Panc1 (cell line): ENCODE measurements at regions not wholly inside any gene's neighbourhood (a gene's known extent, or its start where the extent isn't known, plus 50 kb on each side); places are given as distances from the start of the nearest gene placed in this dataset.

Source experiments
- POLR2AphosphoS5 ChIP-seq: IDR thresholded peaks from 2 replicates; pipeline ENCODE4 v1.6.1; 2012; ENCODE audit warnings: mild to moderate bottlenecking, low read depth, low read length, moderate library complexity
- SIN3A ChIP-seq: IDR thresholded peaks from 2 replicates; pipeline ENCODE4 v1.6.1; 2012; ENCODE audit warnings: low read depth, mild to moderate bottlenecking, low read length, moderate library complexity, borderline replicate concordance; ENCODE audit not compliant: insufficient read depth
- TF ChIP-seq, protein P1 (sequence below): fragments of 450-650 bp; IDR thresholded peaks from 2 replicates; pipeline ENCODE4 v1.5.1; 2017; ENCODE audit warnings: mild to moderate bottlenecking
- TF ChIP-seq, protein P2 (sequence below), 2 experiments: IDR thresholded peaks; 2 replicates each; pipeline ENCODE4 v1.6.1; 2011 to 2012; ENCODE audit warnings: low read depth in 2 of 2, control low read depth in 1 of 2, low read length in 1 of 2, mild to moderate bottlenecking in 1 of 2, moderate library complexity in 1 of 2; ENCODE audit not compliant: insufficient read depth in 1 of 2

DNA sequence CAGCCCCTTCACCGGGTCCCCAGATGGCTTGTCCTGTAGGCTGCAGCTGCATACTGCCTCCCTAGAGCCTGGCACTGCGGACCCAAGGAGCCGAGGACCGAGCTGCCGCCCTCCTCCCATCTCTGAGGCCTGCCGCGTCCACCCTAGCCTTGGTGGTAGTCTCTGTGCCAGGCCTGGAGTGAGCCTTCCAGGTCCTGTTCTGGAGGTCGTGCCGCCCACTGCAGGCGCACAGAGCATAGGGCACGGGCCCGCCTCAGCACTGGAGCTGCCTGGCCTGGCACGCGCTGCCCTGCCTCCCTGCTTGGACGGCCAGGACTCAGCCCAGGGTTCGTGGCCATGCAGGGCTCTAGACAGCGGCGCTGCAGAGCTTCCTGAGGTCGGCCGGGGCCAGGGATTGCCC lies 239.5 kb downstream of the DCDC2C start:
- TF ChIP-seq, protein P1, sequence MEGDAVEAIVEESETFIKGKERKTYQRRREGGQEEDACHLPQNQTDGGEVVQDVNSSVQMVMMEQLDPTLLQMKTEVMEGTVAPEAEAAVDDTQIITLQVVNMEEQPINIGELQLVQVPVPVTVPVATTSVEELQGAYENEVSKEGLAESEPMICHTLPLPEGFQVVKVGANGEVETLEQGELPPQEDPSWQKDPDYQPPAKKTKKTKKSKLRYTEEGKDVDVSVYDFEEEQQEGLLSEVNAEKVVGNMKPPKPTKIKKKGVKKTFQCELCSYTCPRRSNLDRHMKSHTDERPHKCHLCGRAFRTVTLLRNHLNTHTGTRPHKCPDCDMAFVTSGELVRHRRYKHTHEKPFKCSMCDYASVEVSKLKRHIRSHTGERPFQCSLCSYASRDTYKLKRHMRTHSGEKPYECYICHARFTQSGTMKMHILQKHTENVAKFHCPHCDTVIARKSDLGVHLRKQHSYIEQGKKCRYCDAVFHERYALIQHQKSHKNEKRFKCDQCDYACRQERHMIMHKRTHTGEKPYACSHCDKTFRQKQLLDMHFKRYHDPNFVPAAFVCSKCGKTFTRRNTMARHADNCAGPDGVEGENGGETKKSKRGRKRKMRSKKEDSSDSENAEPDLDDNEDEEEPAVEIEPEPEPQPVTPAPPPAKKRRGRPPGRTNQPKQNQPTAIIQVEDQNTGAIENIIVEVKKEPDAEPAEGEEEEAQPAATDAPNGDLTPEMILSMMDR, result no peak
- TF ChIP-seq POLR2AphosphoS5, result no peak
- TF ChIP-seq SIN3A, result no peak
- TF ChIP-seq, protein P2, sequence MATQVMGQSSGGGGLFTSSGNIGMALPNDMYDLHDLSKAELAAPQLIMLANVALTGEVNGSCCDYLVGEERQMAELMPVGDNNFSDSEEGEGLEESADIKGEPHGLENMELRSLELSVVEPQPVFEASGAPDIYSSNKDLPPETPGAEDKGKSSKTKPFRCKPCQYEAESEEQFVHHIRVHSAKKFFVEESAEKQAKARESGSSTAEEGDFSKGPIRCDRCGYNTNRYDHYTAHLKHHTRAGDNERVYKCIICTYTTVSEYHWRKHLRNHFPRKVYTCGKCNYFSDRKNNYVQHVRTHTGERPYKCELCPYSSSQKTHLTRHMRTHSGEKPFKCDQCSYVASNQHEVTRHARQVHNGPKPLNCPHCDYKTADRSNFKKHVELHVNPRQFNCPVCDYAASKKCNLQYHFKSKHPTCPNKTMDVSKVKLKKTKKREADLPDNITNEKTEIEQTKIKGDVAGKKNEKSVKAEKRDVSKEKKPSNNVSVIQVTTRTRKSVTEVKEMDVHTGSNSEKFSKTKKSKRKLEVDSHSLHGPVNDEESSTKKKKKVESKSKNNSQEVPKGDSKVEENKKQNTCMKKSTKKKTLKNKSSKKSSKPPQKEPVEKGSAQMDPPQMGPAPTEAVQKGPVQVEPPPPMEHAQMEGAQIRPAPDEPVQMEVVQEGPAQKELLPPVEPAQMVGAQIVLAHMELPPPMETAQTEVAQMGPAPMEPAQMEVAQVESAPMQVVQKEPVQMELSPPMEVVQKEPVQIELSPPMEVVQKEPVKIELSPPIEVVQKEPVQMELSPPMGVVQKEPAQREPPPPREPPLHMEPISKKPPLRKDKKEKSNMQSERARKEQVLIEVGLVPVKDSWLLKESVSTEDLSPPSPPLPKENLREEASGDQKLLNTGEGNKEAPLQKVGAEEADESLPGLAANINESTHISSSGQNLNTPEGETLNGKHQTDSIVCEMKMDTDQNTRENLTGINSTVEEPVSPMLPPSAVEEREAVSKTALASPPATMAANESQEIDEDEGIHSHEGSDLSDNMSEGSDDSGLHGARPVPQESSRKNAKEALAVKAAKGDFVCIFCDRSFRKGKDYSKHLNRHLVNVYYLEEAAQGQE (IDR thresholded peaks at IDR 0.05; ENCODE audit: insufficient read depth in 1 of 2, low read depth in 2 of 2, low read length in 1 of 2), result no peak
